ENCODE measurements at regions not wholly inside any gene's neighbourhood (a gene's known extent, or its start where the extent isn't known, plus 50 kb on each side); places are given as distances from the start of the nearest gene placed in this dataset.

DNA sequence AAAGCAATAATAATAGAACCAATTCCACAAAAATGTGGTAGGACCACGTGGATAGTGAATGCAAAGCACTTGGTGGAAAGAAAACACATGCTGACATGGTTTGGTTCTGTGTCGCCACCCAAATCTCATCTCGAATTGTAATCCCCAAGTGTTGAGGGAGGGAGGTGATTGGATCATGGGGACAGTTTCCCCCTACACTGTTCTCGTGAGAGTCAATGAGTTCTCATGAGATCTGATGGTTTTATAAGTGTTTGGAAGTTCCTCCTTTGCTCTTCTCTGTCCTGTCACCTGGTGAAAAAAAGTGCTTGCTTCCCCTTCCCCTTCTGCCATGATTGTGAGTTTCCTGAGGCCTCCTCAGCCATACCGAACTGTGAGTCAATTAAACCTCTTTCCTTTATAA, 421.9 kb upstream of the CADM1 start:
- TF ChIP-seq, protein P1, sequence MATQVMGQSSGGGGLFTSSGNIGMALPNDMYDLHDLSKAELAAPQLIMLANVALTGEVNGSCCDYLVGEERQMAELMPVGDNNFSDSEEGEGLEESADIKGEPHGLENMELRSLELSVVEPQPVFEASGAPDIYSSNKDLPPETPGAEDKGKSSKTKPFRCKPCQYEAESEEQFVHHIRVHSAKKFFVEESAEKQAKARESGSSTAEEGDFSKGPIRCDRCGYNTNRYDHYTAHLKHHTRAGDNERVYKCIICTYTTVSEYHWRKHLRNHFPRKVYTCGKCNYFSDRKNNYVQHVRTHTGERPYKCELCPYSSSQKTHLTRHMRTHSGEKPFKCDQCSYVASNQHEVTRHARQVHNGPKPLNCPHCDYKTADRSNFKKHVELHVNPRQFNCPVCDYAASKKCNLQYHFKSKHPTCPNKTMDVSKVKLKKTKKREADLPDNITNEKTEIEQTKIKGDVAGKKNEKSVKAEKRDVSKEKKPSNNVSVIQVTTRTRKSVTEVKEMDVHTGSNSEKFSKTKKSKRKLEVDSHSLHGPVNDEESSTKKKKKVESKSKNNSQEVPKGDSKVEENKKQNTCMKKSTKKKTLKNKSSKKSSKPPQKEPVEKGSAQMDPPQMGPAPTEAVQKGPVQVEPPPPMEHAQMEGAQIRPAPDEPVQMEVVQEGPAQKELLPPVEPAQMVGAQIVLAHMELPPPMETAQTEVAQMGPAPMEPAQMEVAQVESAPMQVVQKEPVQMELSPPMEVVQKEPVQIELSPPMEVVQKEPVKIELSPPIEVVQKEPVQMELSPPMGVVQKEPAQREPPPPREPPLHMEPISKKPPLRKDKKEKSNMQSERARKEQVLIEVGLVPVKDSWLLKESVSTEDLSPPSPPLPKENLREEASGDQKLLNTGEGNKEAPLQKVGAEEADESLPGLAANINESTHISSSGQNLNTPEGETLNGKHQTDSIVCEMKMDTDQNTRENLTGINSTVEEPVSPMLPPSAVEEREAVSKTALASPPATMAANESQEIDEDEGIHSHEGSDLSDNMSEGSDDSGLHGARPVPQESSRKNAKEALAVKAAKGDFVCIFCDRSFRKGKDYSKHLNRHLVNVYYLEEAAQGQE (IDR thresholded peaks at IDR 0.05; ENCODE audit: insufficient read depth in 1 of 2, low read depth in 2 of 2, low read length in 1 of 2) = no peak
- TF ChIP-seq CTCF (IDR thresholded peaks at IDR 0.05) (no peak), TCF7L2 (IDR thresholded peaks at IDR 0.05; ENCODE audit: low read depth, low read length) (no peak), SIN3A (IDR thresholded peaks at IDR 0.05; ENCODE audit: borderline replicate concordance, insufficient read depth, low read depth, low read length) (no peak), POLR2AphosphoS5 (IDR thresholded peaks at IDR 0.05; ENCODE audit: low read depth, low read length) (no peak)
- ChIA-PET POLR2A (no interaction called here), CTCF (no interaction called here)
- no TSS peak for BruUV-seq (replicated peaks)
- intact Hi-C loops (cut with micrococcal nuclease; ENCODE audit: unreplicated experiment) (no loop called here), in situ Hi-C loops (cut with HindIII; ENCODE audit: low pct_unique_long_range_greater_than_20kb, low sequenced_read_pairs) (no loop called here)
- Histone ChIP-seq H3K36me3 (ENCODE audit: control insufficient read depth, insufficient read depth, low read length) (no peaks in the 10 kb centered on the region), H3K27ac (ENCODE audit: low read length) (no peak overlapping the region), H3K4me3 (ENCODE audit: low read depth in 2 of 2, low read length in 2 of 2) (no peak overlapping the region), H3K9me3 (ENCODE audit: control insufficient read depth, insufficient read depth, low read depth, low read length) (no peaks in the 10 kb centered on the region), H3K27me3 (ENCODE audit: control insufficient read depth, insufficient read depth, low read length) (no peaks in the 10 kb centered on the region), H3K4me1 (ENCODE audit: control insufficient read depth, insufficient read depth, low read length) (no peaks in the 10 kb centered on the region)
- DNase-seq (ENCODE audit: low read depth, low spot score) (no peak), ATAC-seq (no peak)

DNA sequence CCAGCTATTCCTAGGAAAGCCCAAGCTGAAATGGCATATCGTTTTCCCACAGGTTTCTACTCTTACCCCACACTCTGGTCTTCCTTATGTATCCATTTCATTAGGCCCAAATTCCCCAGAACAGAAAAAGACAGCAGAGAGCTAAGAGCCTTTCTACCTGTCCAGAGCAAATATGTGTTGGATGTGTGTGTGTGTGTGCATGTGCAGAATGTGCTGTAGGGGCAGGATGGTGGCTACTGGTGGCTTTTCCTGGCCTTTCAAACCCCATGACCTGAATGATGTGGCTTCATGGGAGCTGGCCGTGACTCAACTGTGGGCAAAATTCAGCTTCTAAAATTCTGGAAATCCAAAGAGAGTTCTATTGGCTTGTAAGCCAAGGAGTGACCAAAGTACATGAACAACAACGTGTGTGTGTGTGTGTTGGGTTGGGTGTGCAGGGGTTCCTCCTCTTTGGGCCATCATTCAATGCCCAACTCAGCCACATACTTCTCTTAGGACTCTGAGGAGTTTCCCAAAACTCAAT, 421.4 kb upstream of the CADM1 start:
- Histone ChIP-seq H3K27ac (ENCODE audit: low read length) (no peak overlapping the region), H3K36me3 (ENCODE audit: control insufficient read depth, insufficient read depth, low read length) (no peaks in the 10 kb centered on the region), H3K4me1 (ENCODE audit: control insufficient read depth, insufficient read depth, low read length) (no peaks in the 10 kb centered on the region), H3K9me3 (ENCODE audit: control insufficient read depth, insufficient read depth, low read depth, low read length) (no peaks in the 10 kb centered on the region), H3K4me3 (ENCODE audit: low read depth in 2 of 2, low read length in 2 of 2) (no peak overlapping the region), H3K27me3 (ENCODE audit: control insufficient read depth, insufficient read depth, low read length) (no peaks in the 10 kb centered on the region)
- in situ Hi-C loops (cut with HindIII; ENCODE audit: low pct_unique_long_range_greater_than_20kb, low sequenced_read_pairs) = no loop called here
- intact Hi-C loops (cut with micrococcal nuclease; ENCODE audit: unreplicated experiment) = no loop called here
- no TSS peak for BruUV-seq (replicated peaks)
- POLR2A ChIA-PET = no interaction called here
- ATAC-seq (no peak), DNase-seq (ENCODE audit: low read depth, low spot score) (no peak)
- CTCF ChIA-PET = no interaction called here
- TF ChIP-seq, protein P1 (IDR thresholded peaks at IDR 0.05; ENCODE audit: insufficient read depth in 1 of 2, low read depth in 2 of 2, low read length in 1 of 2) = no peak
- TF ChIP-seq SIN3A (IDR thresholded peaks at IDR 0.05; ENCODE audit: borderline replicate concordance, insufficient read depth, low read depth, low read length) (no peak), POLR2AphosphoS5 (IDR thresholded peaks at IDR 0.05; ENCODE audit: low read depth, low read length) (no peak)
